Activated CD8-positive, alpha-beta T cell treated with anti-CD3 and anti-CD28 coated beads for 36 hours (primary cell): ENCODE measurements at regions not wholly inside any gene's neighbourhood (a gene's known extent, or its start where the extent isn't known, plus 50 kb on each side); places are given as distances from the start of the nearest gene placed in this dataset.

ENCODE experiments used
- ATAC-seq: fragments of 200-7000 bp; cut with Tn5 transposase; one replicate; pipeline ENCODE4 v1.10.0; 2021; ENCODE audit warnings: mild to moderate bottlenecking, moderate library complexity
- CTCF ChIA-PET: fragments of 350-600 bp; sonication (Branson Sonifier 250); formaldehyde crosslinking; loops from one replicate; lab custom pipeline; 2021; ENCODE audit warnings: antibody characterized with exemption; lab: Charles Lee
- POLR2A ChIA-PET: fragments of 350-600 bp; sonication (Branson Sonifier 250); formaldehyde crosslinking; loops from one replicate; lab custom pipeline; 2021; ENCODE audit warnings: antibody characterized with exemption; lab: Charles Lee
- DNase-seq: peaks from one replicate; pipeline ENCODE4 v3.0.0-alpha.2; 2020
- H3K27ac Mint-ChIP-seq: one replicate; pipeline ENCODE4 v1.8.0; 2021; ENCODE audit warnings: mild to moderate bottlenecking, mixed read lengths
- H3K27me3 Mint-ChIP-seq: one replicate; pipeline ENCODE4 v1.8.0; 2021; ENCODE audit warnings: mixed read lengths
- H3K36me3 Mint-ChIP-seq: one replicate; pipeline ENCODE4 v1.8.0; 2021; ENCODE audit warnings: low read depth, mixed read lengths
- H3K4me1 Mint-ChIP-seq: one replicate; pipeline ENCODE4 v1.8.0; 2021; ENCODE audit warnings: low read depth, mixed read lengths
- H3K4me3 Mint-ChIP-seq: one replicate; pipeline ENCODE4 v1.8.0; 2021; ENCODE audit warnings: mild to moderate bottlenecking, moderate library complexity, mixed read lengths
- H3K9me3 Mint-ChIP-seq: one replicate; pipeline ENCODE4 v1.8.0; 2021; ENCODE audit warnings: mixed read lengths
- CTCF ChIP-seq: fragments of 200-600 bp; IDR thresholded peaks from one replicate; pipeline ENCODE4 v1.8.0; 2022; ENCODE audit warnings: antibody characterized with exemption, mild to moderate bottlenecking
- intact Hi-C: fragments of 100-400 bp; cut with micrococcal nuclease; formaldehyde crosslinking; loops from one replicate; pipeline ENCODE4 v1.10.0; 2022

- no peak for TF ChIP-seq CTCF
- DNase-seq, result no peak
- intact Hi-C loops, result no loop called here
- H3K27ac Mint-ChIP-seq, result no peak overlapping the region
- POLR2A ChIA-PET, result no interaction called here
- CTCF ChIA-PET, result no interaction called here
- H3K27me3 Mint-ChIP-seq, result no peaks in the 10 kb centered on the region
- no peak overlapping the region for H3K4me3 Mint-ChIP-seq
- no peak for ATAC-seq
- H3K9me3 Mint-ChIP-seq, result no peaks in the 10 kb centered on the region
- H3K36me3 Mint-ChIP-seq, result no peaks in the 10 kb centered on the region
- no peaks in the 10 kb centered on the region for H3K4me1 Mint-ChIP-seq
These were observed 355.1 kb upstream of the CCDC196 start for GRCh38 chr14:66131111-66131510.

DNA sequence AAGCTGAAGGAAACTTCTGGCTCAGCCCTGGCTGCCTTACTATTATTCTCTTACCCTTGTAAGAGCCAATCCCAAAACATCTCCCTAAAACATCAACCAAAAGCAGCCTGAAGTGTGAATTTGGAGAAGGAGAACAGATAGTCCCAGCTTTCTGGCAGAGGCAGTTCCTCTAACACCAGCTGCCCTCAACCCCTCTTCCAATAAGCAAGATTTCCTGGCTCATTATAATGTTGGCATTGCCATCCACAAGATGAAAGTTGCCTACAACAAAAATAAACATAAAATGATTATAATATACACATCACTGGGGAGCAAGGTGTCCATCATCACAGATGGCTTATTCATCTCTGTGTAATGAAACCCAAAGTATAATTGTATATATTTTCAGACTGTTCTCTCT lies 352.5 kb upstream of the CCDC196 start:
- ChIA-PET CTCF (no interaction called here), POLR2A (no interaction called here)
- no peak for TF ChIP-seq CTCF
- Mint-ChIP-seq H3K9me3 (no peaks in the 10 kb centered on the region), H3K4me3 (no peak overlapping the region), H3K27ac (no peak overlapping the region), H3K4me1 (no peaks in the 10 kb centered on the region), H3K36me3 (no peaks in the 10 kb centered on the region), H3K27me3 (no peaks in the 10 kb centered on the region)
- DNase-seq (no peak), ATAC-seq (no peak)
- intact Hi-C loops, result no loop called here

- DNase-seq (no peak), ATAC-seq (no peak)
- Mint-ChIP-seq H3K9me3 (no peaks in the 10 kb centered on the region), H3K4me1 (no peaks in the 10 kb centered on the region), H3K4me3 (no peak overlapping the region), H3K27me3 (no peaks in the 10 kb centered on the region), H3K36me3 (no peaks in the 10 kb centered on the region), H3K27ac (no peak overlapping the region)
- TF ChIP-seq CTCF, result no peak
- ChIA-PET POLR2A (no interaction called here), CTCF (no interaction called here)
- intact Hi-C loops, result no loop called here
These were observed 350.3 kb upstream of the CCDC196 start for GRCh38 chr14:66135831-66136230.

- no peak for ATAC-seq
- intact Hi-C loops, result no loop called here
- H3K27ac Mint-ChIP-seq, result no peak overlapping the region
- H3K4me3 Mint-ChIP-seq, result no peak overlapping the region
- H3K9me3 Mint-ChIP-seq, result no peaks in the 10 kb centered on the region
- no peaks in the 10 kb centered on the region for H3K36me3 Mint-ChIP-seq
- no peak for TF ChIP-seq CTCF
- CTCF ChIA-PET, result no interaction called here
- H3K4me1 Mint-ChIP-seq, result no peaks in the 10 kb centered on the region
- no peaks in the 10 kb centered on the region for H3K27me3 Mint-ChIP-seq
- DNase-seq, result no peak
- POLR2A ChIA-PET, result no interaction called here
These were observed 349.1 kb upstream of the CCDC196 start for GRCh38 chr14:66137081-66137480.

DNA sequence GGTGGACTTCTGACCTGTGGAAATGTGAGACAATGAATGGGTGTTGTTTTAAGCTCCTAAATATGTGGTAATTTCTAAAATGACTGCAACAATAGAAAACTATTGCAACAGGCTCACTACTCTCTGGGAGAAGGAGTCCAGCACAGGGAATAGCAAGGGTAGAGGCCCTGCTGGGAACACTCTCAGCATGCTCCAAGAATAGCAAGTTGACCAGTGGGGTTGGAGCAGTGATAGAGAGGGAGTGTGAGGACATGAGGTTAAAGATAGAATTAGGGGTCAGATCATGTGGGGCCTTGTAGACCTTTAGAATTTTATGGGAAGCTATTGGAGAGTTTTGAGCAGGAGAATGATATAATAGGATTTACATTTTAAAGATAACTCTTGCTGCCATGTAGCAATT lies 346.7 kb upstream of the CCDC196 start:
- CTCF ChIA-PET, result no interaction called here
- DNase-seq (no peak), ATAC-seq (no peak)
- Mint-ChIP-seq H3K4me3 (no peak overlapping the region), H3K36me3 (no peaks in the 10 kb centered on the region), H3K27me3 (no peaks in the 10 kb centered on the region), H3K4me1 (no peaks in the 10 kb centered on the region), H3K9me3 (no peaks in the 10 kb centered on the region), H3K27ac (no peak overlapping the region)
- TF ChIP-seq CTCF, result no peak
- intact Hi-C loops, result no loop called here
- POLR2A ChIA-PET, result no interaction called here
